ENCODE measurements at regions not wholly inside any gene's neighbourhood (a gene's known extent, or its start where the extent isn't known, plus 50 kb on each side); places are given as distances from the start of the nearest gene placed in this dataset.

GRCh38 chr3:177793451-177793850, 596.2 kb upstream of the TBL1XR1 start:
- TF ChIP-seq CTCF (conservative IDR thresholded peaks at IDR 0.05) (no peak), ZFX (IDR thresholded peaks at IDR 0.05) (no peak)

Data from C4-2B (cell line).